ENCODE measurements at regions not wholly inside any gene's neighbourhood (a gene's known extent, or its start where the extent isn't known, plus 50 kb on each side); places are given as distances from the start of the nearest gene placed in this dataset.
A peak's percentile ranks its signal among the peaks of the same experiment; 100 is the strongest.

DNA sequence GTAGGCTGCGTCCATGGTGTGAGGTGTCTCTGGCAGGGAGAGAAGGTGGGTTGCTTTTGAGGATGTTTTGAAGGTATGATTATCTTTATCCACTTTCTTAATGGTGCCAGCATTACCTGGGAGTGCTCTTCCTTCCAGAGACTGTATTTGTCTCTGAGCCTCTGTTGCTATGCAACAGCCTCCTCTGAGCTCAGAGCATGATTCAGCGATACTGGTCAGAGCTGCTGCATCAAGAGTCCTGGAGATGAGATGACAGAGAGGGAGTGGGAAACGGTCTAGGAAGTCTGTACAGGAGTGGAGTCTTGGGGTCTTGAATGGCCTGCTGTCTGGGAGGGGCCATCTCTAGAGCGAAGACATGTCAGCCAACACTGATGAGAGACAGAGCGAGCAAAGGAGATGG, 104.4 kb upstream of the RAB40AL start:
- BruUV-seq (replicated peaks), result no TSS peak
- H2AFZ ChIP-seq (ENCODE audit: low read length), result no peak overlapping the region
- TF ChIP-seq, protein P1, sequence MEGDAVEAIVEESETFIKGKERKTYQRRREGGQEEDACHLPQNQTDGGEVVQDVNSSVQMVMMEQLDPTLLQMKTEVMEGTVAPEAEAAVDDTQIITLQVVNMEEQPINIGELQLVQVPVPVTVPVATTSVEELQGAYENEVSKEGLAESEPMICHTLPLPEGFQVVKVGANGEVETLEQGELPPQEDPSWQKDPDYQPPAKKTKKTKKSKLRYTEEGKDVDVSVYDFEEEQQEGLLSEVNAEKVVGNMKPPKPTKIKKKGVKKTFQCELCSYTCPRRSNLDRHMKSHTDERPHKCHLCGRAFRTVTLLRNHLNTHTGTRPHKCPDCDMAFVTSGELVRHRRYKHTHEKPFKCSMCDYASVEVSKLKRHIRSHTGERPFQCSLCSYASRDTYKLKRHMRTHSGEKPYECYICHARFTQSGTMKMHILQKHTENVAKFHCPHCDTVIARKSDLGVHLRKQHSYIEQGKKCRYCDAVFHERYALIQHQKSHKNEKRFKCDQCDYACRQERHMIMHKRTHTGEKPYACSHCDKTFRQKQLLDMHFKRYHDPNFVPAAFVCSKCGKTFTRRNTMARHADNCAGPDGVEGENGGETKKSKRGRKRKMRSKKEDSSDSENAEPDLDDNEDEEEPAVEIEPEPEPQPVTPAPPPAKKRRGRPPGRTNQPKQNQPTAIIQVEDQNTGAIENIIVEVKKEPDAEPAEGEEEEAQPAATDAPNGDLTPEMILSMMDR (conservative IDR thresholded peaks at IDR 0.05; ENCODE audit: low read length), result no peak
- TF ChIP-seq EZH2phosphoT487 (IDR thresholded peaks at IDR 0.05; ENCODE audit: borderline replicate concordance, low read depth, low read length), result no peak
- H3K36me3 ChIP-seq (ENCODE audit: insufficient read depth, low read length), result no peaks in the 10 kb centered on the region
- POLR2A ChIA-PET, result no interaction called here
- DNase-seq (ENCODE audit: low spot score), result no peak
- no peak overlapping the region for H3K4me3 ChIP-seq (ENCODE audit: low read depth, low read length, poor library complexity, severe bottlenecking)
- H3K4me2 ChIP-seq (ENCODE audit: low read length), result no peak overlapping the region
- H3K27ac ChIP-seq (ENCODE audit: low read depth, low read length, poor library complexity, severe bottlenecking), result no peak overlapping the region
- intact Hi-C loops (cut with micrococcal nuclease; ENCODE audit: unreplicated experiment), result no loop called here
- H3K9me3 ChIP-seq (ENCODE audit: low read length), result no peaks in the 10 kb centered on the region
- H3K79me2 ChIP-seq (ENCODE audit: insufficient read depth, low read depth, low read length), result no peaks in the 10 kb centered on the region
- H3K4me1 ChIP-seq (ENCODE audit: insufficient read depth, low read length, poor library complexity, severe bottlenecking), result no peaks in the 10 kb centered on the region
- H4K20me1 ChIP-seq (ENCODE audit: insufficient read depth, low read length), result no peaks in the 10 kb centered on the region
- no peaks in the 10 kb centered on the region for H3K9me2 ChIP-seq (ENCODE audit: insufficient read depth, low read length)
- CTCF ChIA-PET (ENCODE audit: unreplicated experiment), result no interaction called here

DNA sequence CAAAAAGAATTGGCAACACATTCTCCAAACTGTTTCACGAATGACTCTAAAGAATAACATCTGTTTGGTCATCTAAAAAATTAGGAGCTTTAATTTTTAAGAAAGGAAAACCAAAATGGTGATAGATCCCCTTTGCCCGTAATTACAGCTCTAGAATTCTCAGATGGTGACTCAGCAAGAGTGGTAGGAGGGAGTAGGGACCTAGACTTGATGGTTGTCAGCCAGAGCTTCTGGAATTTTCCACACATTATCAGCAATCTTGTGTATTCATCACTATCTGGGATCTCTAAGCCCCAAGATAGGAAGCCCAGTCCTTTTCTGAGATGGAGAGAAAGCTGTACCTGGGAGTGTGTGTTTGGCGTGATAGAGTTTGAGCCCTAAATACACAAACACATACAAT, 103.9 kb upstream of the RAB40AL start:
- CTCF ChIA-PET (ENCODE audit: unreplicated experiment), result no interaction called here
- Histone ChIP-seq H3K36me3 (ENCODE audit: insufficient read depth, low read length) (no peaks in the 10 kb centered on the region), H3K4me3 (ENCODE audit: low read depth, low read length, poor library complexity, severe bottlenecking) (no peak overlapping the region), H3K4me2 (ENCODE audit: low read length) (no peak overlapping the region), H3K9me3 (ENCODE audit: low read length) (no peaks in the 10 kb centered on the region), H2AFZ (ENCODE audit: low read length) (no peak overlapping the region), H3K79me2 (ENCODE audit: insufficient read depth, low read depth, low read length) (no peaks in the 10 kb centered on the region), H3K27ac (ENCODE audit: low read depth, low read length, poor library complexity, severe bottlenecking) (no peak overlapping the region), H3K4me1 (ENCODE audit: insufficient read depth, low read length, poor library complexity, severe bottlenecking) (no peaks in the 10 kb centered on the region), H4K20me1 (ENCODE audit: insufficient read depth, low read length) (no peaks in the 10 kb centered on the region), H3K9me2 (ENCODE audit: insufficient read depth, low read length) (no peaks in the 10 kb centered on the region)
- TF ChIP-seq, protein P1 (conservative IDR thresholded peaks at IDR 0.05; ENCODE audit: low read length), result no peak
- TF ChIP-seq EZH2phosphoT487 (IDR thresholded peaks at IDR 0.05; ENCODE audit: borderline replicate concordance, low read depth, low read length), result no peak
- POLR2A ChIA-PET, result no interaction called here
- no peak for DNase-seq (ENCODE audit: low spot score)
- no TSS peak for BruUV-seq (replicated peaks)
- intact Hi-C loops (cut with micrococcal nuclease; ENCODE audit: unreplicated experiment), result no loop called here

DNA sequence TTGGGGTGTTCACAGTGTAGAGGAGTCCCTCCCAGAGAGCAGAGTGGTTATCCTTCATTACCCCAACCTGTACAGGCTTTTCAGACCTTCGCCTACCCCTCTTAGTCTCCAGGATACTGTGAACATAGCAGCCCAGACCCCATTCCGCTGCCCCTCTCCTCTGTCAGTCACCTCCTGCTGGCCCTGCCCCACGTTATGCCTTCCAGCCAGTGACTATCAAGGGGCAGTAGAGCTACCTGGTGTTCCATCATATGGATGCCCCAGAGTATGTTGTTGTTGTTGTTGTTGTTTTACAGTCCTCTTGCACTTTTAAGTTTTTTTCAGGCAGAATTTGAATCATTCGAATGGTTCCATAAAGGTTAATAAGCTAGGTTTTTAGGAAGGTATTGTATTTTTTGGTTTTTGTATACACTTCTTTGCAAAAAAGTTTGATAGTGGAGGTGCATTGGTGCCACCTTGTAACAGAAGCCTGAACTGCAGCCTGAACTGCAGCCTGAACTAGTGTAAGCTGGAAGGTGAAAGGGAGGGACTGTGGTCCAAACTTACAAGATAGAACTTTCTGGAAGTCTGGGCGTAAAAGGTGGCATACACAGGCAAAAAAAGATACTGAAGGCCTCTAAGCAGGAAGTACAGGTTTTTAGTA, 101.4 kb upstream of the RAB40AL start:
- peak; percentile 4 for DNase-seq (ENCODE audit: low spot score)
- no peak overlapping the region for H3K4me3 ChIP-seq (ENCODE audit: low read depth, low read length, poor library complexity, severe bottlenecking)
- no peaks in the 10 kb centered on the region for H3K4me1 ChIP-seq (ENCODE audit: insufficient read depth, low read length, poor library complexity, severe bottlenecking)
- H2AFZ ChIP-seq (ENCODE audit: low read length), result no peak overlapping the region
- H3K79me2 ChIP-seq (ENCODE audit: insufficient read depth, low read depth, low read length), result no peaks in the 10 kb centered on the region
- TF ChIP-seq, protein P1 (conservative IDR thresholded peaks at IDR 0.05; ENCODE audit: low read length), result peak; percentile 65
- TF ChIP-seq EZH2phosphoT487 (IDR thresholded peaks at IDR 0.05; ENCODE audit: borderline replicate concordance, low read depth, low read length), result no peak
- no peak overlapping the region for H3K27ac ChIP-seq (ENCODE audit: low read depth, low read length, poor library complexity, severe bottlenecking)
- ChIA-PET CTCF (ENCODE audit: unreplicated experiment) (no interaction called here), POLR2A (interaction anchor here (0.7 kb wide), 1 partner anchor 295 kb away, joined by 3 read pairs; no protein-coding TSS in a partner anchor)
- no peak overlapping the region for H3K4me2 ChIP-seq (ENCODE audit: low read length)
- H3K9me3 ChIP-seq (ENCODE audit: low read length), result no peaks in the 10 kb centered on the region
- no peaks in the 10 kb centered on the region for H3K9me2 ChIP-seq (ENCODE audit: insufficient read depth, low read length)
- H4K20me1 ChIP-seq (ENCODE audit: insufficient read depth, low read length), result no peaks in the 10 kb centered on the region
- no peaks in the 10 kb centered on the region; the same call in 1 of the 2 replicates for H3K36me3 ChIP-seq (ENCODE audit: insufficient read depth, low read length)
- BruUV-seq (replicated peaks), result no TSS peak
- intact Hi-C loops (cut with micrococcal nuclease; ENCODE audit: unreplicated experiment), result no loop called here
